ENCODE measurements at regions not wholly inside any gene's neighbourhood (a gene's known extent, or its start where the extent isn't known, plus 50 kb on each side); places are given as distances from the start of the nearest gene placed in this dataset.
"Not testable (repeated sequence)": the region's sequence is repeated elsewhere in the genome, so short reads cannot be mapped to it uniquely, and the experiment has no call there.

GRCh38 chr2:65901756-65902155 lies 469.4 kb upstream of the SPRED2 start:
- no peaks in the 10 kb centered on the region for H3K4me1 Mint-ChIP-seq
- no peak for ATAC-seq
- H3K27ac Mint-ChIP-seq, result no peak overlapping the region
- peaks cover 7% of the 10 kb centered on the region for H3K9me3 Mint-ChIP-seq
- H3K36me3 Mint-ChIP-seq, result no peaks in the 10 kb centered on the region
- H3K4me3 Mint-ChIP-seq, result no peak overlapping the region
- DNase-seq (ENCODE audit: low spot score in 2 of 2), result no peak

GRCh38 chr2:65896446-65896845 lies 464.0 kb upstream of the SPRED2 start:
- no peaks in the 10 kb centered on the region for H3K36me3 Mint-ChIP-seq
- H3K27ac Mint-ChIP-seq, result no peak overlapping the region
- peaks cover 3% of the 10 kb centered on the region for H3K9me3 Mint-ChIP-seq
- H3K4me1 Mint-ChIP-seq, result no peaks in the 10 kb centered on the region
- DNase-seq (ENCODE audit: low spot score in 2 of 2), result no peak
- no peak for ATAC-seq
- H3K4me3 Mint-ChIP-seq, result no peak overlapping the region

GRCh38 chr2:65890131-65890530 lies 457.7 kb upstream of the SPRED2 start:
- not testable (repeated sequence) for H3K9me3 Mint-ChIP-seq; H3K4me1 Mint-ChIP-seq; H3K27ac Mint-ChIP-seq; H3K4me3 Mint-ChIP-seq; H3K36me3 Mint-ChIP-seq; DNase-seq (ENCODE audit: low spot score in 2 of 2); ATAC-seq

GRCh38 chr2:65885266-65885665 lies 452.9 kb upstream of the SPRED2 start:
- no peak overlapping the region for H3K4me3 Mint-ChIP-seq
- no peaks in the 10 kb centered on the region for H3K36me3 Mint-ChIP-seq
- no peaks in the 10 kb centered on the region for H3K4me1 Mint-ChIP-seq
- ATAC-seq, result no peak
- peaks cover 5% of the 10 kb centered on the region for H3K9me3 Mint-ChIP-seq
- DNase-seq (ENCODE audit: low spot score in 2 of 2), result no peak
- H3K27ac Mint-ChIP-seq, result no peak overlapping the region

GRCh38 chr2:65881592-65881991 lies 449.2 kb upstream of the SPRED2 start:
- H3K36me3 Mint-ChIP-seq, result no peaks in the 10 kb centered on the region
- no peak overlapping the region for H3K27ac Mint-ChIP-seq
- DNase-seq (ENCODE audit: low spot score in 2 of 2), result no peak
- peaks cover 3% of the 10 kb centered on the region for H3K9me3 Mint-ChIP-seq
- H3K4me3 Mint-ChIP-seq, result no peak overlapping the region
- no peak for ATAC-seq
- H3K4me1 Mint-ChIP-seq, result no peaks in the 10 kb centered on the region

GRCh38 chr2:65880436-65880835 lies 448.0 kb upstream of the SPRED2 start:
- ATAC-seq (no peak), DNase-seq (ENCODE audit: low spot score in 2 of 2) (no peak)
- Mint-ChIP-seq H3K4me1 (no peaks in the 10 kb centered on the region), H3K4me3 (no peak overlapping the region), H3K36me3 (no peaks in the 10 kb centered on the region), H3K27ac (no peak overlapping the region), H3K9me3 (peaks cover 3% of the 10 kb centered on the region)

GRCh38 chr2:65878011-65878340 lies 445.6 kb upstream of the SPRED2 start:
- ATAC-seq (no peak), DNase-seq (ENCODE audit: low spot score in 2 of 2) (no peak)
- H3K4me3 Mint-ChIP-seq, result no peak overlapping the region

GRCh38 chr2:65877331-65878010 lies 445.1 kb upstream of the SPRED2 start:
- Mint-ChIP-seq H3K4me1 (no peaks in the 10 kb centered on the region), H3K27ac (no peak overlapping the region), H3K4me3 (no peak overlapping the region), H3K9me3 (no peaks in the 10 kb centered on the region), H3K36me3 (no peaks in the 10 kb centered on the region)
- DNase-seq (ENCODE audit: low spot score in 2 of 2) (no peak), ATAC-seq (no peak)

More at GRCh38 chr2:65878011-65878340, 445.6 kb upstream of the SPRED2 start:
- no peaks in the 10 kb centered on the region for H3K9me3 Mint-ChIP-seq
- H3K27ac Mint-ChIP-seq, result no peak overlapping the region
- no peaks in the 10 kb centered on the region for H3K36me3 Mint-ChIP-seq
- no peaks in the 10 kb centered on the region for H3K4me1 Mint-ChIP-seq

- no peak overlapping the region for H3K4me3 Mint-ChIP-seq
- no peaks in the 10 kb centered on the region for H3K36me3 Mint-ChIP-seq
- no peak for ATAC-seq
These were observed 443.7 kb upstream of the SPRED2 start for GRCh38 chr2:65876114-65876513.

GRCh38 chr2:65870826-65871225 lies 438.4 kb upstream of the SPRED2 start:
- DNase-seq (ENCODE audit: low spot score in 2 of 2) (no peak), ATAC-seq (no peak)
- no peak overlapping the region for H3K27ac Mint-ChIP-seq
- no peaks in the 10 kb centered on the region for H3K4me1 Mint-ChIP-seq
- H3K9me3 Mint-ChIP-seq, result peaks cover 3% of the 10 kb centered on the region
- no peaks in the 10 kb centered on the region for H3K36me3 Mint-ChIP-seq
- H3K4me3 Mint-ChIP-seq, result no peak overlapping the region

More at GRCh38 chr2:65876114-65876513, 443.7 kb upstream of the SPRED2 start:
- no peak for DNase-seq (ENCODE audit: low spot score in 2 of 2)
- Mint-ChIP-seq H3K9me3 (no peaks in the 10 kb centered on the region), H3K4me1 (no peaks in the 10 kb centered on the region), H3K27ac (no peak overlapping the region)

- no peak for DNase-seq (ENCODE audit: low spot score in 2 of 2)
- H3K36me3 Mint-ChIP-seq, result no peaks in the 10 kb centered on the region
- no peak overlapping the region for H3K27ac Mint-ChIP-seq
- H3K9me3 Mint-ChIP-seq, result peaks cover 3% of the 10 kb centered on the region
- no peaks in the 10 kb centered on the region for H3K4me1 Mint-ChIP-seq
- ATAC-seq, result no peak
- no peak overlapping the region for H3K4me3 Mint-ChIP-seq
These were observed 436.9 kb upstream of the SPRED2 start for GRCh38 chr2:65869296-65869695.

- Mint-ChIP-seq H3K9me3 (peaks cover 3% of the 10 kb centered on the region), H3K4me1 (no peaks in the 10 kb centered on the region), H3K27ac (no peak overlapping the region), H3K4me3 (no peak overlapping the region), H3K36me3 (no peaks in the 10 kb centered on the region)
- ATAC-seq (no peak), DNase-seq (ENCODE audit: low spot score in 2 of 2) (no peak)
These were observed 435.8 kb upstream of the SPRED2 start for GRCh38 chr2:65868177-65868576.

GRCh38 chr2:65867446-65867845 lies 435.0 kb upstream of the SPRED2 start:
- ATAC-seq (no peak), DNase-seq (ENCODE audit: low spot score in 2 of 2) (no peak)
- Mint-ChIP-seq H3K9me3 (peaks cover 3% of the 10 kb centered on the region), H3K4me1 (no peaks in the 10 kb centered on the region), H3K36me3 (no peaks in the 10 kb centered on the region), H3K4me3 (no peak overlapping the region), H3K27ac (no peak overlapping the region)

- Mint-ChIP-seq H3K4me3 (no peak overlapping the region), H3K9me3 (peaks cover 3% of the 10 kb centered on the region), H3K36me3 (no peaks in the 10 kb centered on the region), H3K4me1 (no peaks in the 10 kb centered on the region), H3K27ac (no peak overlapping the region)
- no peak for ATAC-seq
- no peak for DNase-seq (ENCODE audit: low spot score in 2 of 2)
These were observed 433.7 kb upstream of the SPRED2 start for GRCh38 chr2:65866148-65866547.

GRCh38 chr2:65864619-65865018 lies 432.2 kb upstream of the SPRED2 start:
- Mint-ChIP-seq H3K36me3 (no peaks in the 10 kb centered on the region), H3K27ac (no peak overlapping the region), H3K4me3 (no peak overlapping the region), H3K9me3 (peaks cover 3% of the 10 kb centered on the region), H3K4me1 (no peaks in the 10 kb centered on the region)
- ATAC-seq (no peak), DNase-seq (ENCODE audit: low spot score in 2 of 2) (no peak)

- Mint-ChIP-seq H3K9me3 (peaks cover 3% of the 10 kb centered on the region), H3K27ac (no peak overlapping the region), H3K4me1 (no peaks in the 10 kb centered on the region), H3K36me3 (no peaks in the 10 kb centered on the region), H3K4me3 (no peak overlapping the region)
- DNase-seq (ENCODE audit: low spot score in 2 of 2) (no peak), ATAC-seq (no peak)
These were observed 431.3 kb upstream of the SPRED2 start for GRCh38 chr2:65863713-65864112.

GRCh38 chr2:65856928-65857327 lies 424.5 kb upstream of the SPRED2 start:
- ATAC-seq (no peak), DNase-seq (ENCODE audit: low spot score in 2 of 2) (no peak)
- H3K27ac Mint-ChIP-seq, result no peak overlapping the region
- peaks cover 4% of the 10 kb centered on the region for H3K9me3 Mint-ChIP-seq
- no peak overlapping the region for H3K4me3 Mint-ChIP-seq
- no peaks in the 10 kb centered on the region for H3K4me1 Mint-ChIP-seq
- H3K36me3 Mint-ChIP-seq, result no peaks in the 10 kb centered on the region

Data from stimulated activated effector memory CD8-positive, alpha-beta T cell treated with anti-CD3 and anti-CD28 coated beads, Interleukin-12 subunit alpha, Interleukin-12 subunit beta, amount 100 ng/mL, for 72 hours (primary cell).